Neural cell (in vitro differentiated cells): ENCODE measurements at regions not wholly inside any gene's neighbourhood (a gene's known extent, or its start where the extent isn't known, plus 50 kb on each side); places are given as distances from the start of the nearest gene placed in this dataset.

Experiments used
- H2AFZ ChIP-seq: fragments of 200-600, 300-800 bp; sonication (generic), shearing (Covaris generic); 2 replicates; pipeline ENCODE4 v1.6.0; 2014; ENCODE audit warnings: low read depth, mild to moderate bottlenecking, antibody characterized with exemption, low read length, moderate library complexity
- H3F3A ChIP-seq: fragments of 200-600 bp; shearing (Covaris generic); 2 replicates; pipeline ENCODE4 v1.6.1; 2016; ENCODE audit warnings: mild to moderate bottlenecking, moderate library complexity, mixed read lengths, antibody characterized with exemption, low read length; ENCODE audit not compliant: insufficient read depth, poor library complexity, severe bottlenecking
- H3K27ac ChIP-seq: fragments of 200-600, 300-800 bp; sonication (generic), shearing (Covaris generic); 2 replicates; pipeline ENCODE4 v1.5.1; 2014; ENCODE audit warnings: mild to moderate bottlenecking, low read length, moderate library complexity
- H3K27me3 ChIP-seq: fragments of 300-800, 200-600 bp; sonication (generic), shearing (Covaris generic); 2 replicates; pipeline ENCODE4 v1.6.0; 2014; ENCODE audit warnings: mild to moderate bottlenecking, low read depth, low read length, moderate library complexity; ENCODE audit not compliant: insufficient read depth
- H3K36me3 ChIP-seq: fragments of 300-800, 200-600 bp; sonication (generic), shearing (Covaris generic); 2 replicates; pipeline ENCODE4 v1.5.1; 2014; ENCODE audit warnings: mild to moderate bottlenecking, antibody characterized with exemption, low read length, moderate library complexity; ENCODE audit not compliant: insufficient read depth
- H3K4me2 ChIP-seq: fragments of 300-800, 200-600 bp; sonication (generic), shearing (Covaris generic); 2 replicates; pipeline ENCODE4 v1.6.0; 2014; ENCODE audit warnings: mild to moderate bottlenecking, low read length
- H3K4me3 ChIP-seq: fragments of 300-800, 200-600 bp; sonication (generic), shearing (Covaris generic); 2 replicates; pipeline ENCODE4 v1.5.1; 2014; ENCODE audit warnings: mild to moderate bottlenecking, low read length, moderate library complexity
- H3K79me2 ChIP-seq: fragments of 200-600 bp; shearing (Covaris generic); replicated peaks from 2 replicates; pipeline ENCODE4 v1.6.0; 2014; ENCODE audit warnings: mild to moderate bottlenecking, low read length, moderate library complexity; ENCODE audit not compliant: insufficient read depth
- H3K9ac ChIP-seq: fragments of 300-800, 200-600 bp; sonication (generic), shearing (Covaris generic); 2 replicates; pipeline ENCODE4 v1.6.1; 2016; ENCODE audit warnings: mild to moderate bottlenecking, low read length, mixed read lengths
- H3K9me2 ChIP-seq: fragments of 200-600 bp; shearing (Covaris generic); 2 replicates; pipeline ENCODE4 v1.6.1; 2016; ENCODE audit warnings: mild to moderate bottlenecking, low read length, mixed read lengths; ENCODE audit not compliant: insufficient read depth
- H3K9me3 ChIP-seq: fragments of 200-600, 300-800 bp; sonication (generic), shearing (Covaris generic); 2 replicates; pipeline ENCODE4 v1.6.1; 2016; ENCODE audit warnings: mild to moderate bottlenecking, mixed run types, low read length, moderate library complexity, mixed read lengths
- H4K20me1 ChIP-seq: fragments of 200-600 bp; shearing (Covaris generic); 2 replicates; pipeline ENCODE4 v1.6.1; 2016; ENCODE audit warnings: mild to moderate bottlenecking, mixed run types; ENCODE audit not compliant: insufficient read depth
- CTCF ChIP-seq: fragments of 450-650 bp; IDR thresholded peaks from 2 replicates; pipeline ENCODE4 v1.5.1; 2014; ENCODE audit warnings: antibody characterized with exemption, mild to moderate bottlenecking, moderate library complexity; ENCODE audit not compliant: poor library complexity, severe bottlenecking
- EP300 ChIP-seq: fragments of 450-650 bp; conservative IDR thresholded peaks from 2 replicates; pipeline ENCODE4 v1.6.1; 2014; ENCODE audit warnings: antibody characterized with exemption, mild to moderate bottlenecking, moderate library complexity; ENCODE audit not compliant: poor library complexity, severe bottlenecking
- EZH2 ChIP-seq: fragments of 200-600, 300-800 bp; shearing (Covaris generic), sonication (generic); IDR thresholded peaks from 2 replicates; pipeline ENCODE4 v1.6.1; 2014; ENCODE audit warnings: antibody characterized with exemption, low read length, borderline replicate concordance, mild to moderate bottlenecking; ENCODE audit not compliant: insufficient read depth, poor library complexity, severe bottlenecking
- MXI1 ChIP-seq: fragments of 450-650 bp; conservative IDR thresholded peaks from 2 replicates; pipeline ENCODE4 v1.6.1; 2014; ENCODE audit warnings: antibody characterized with exemption, mild to moderate bottlenecking; ENCODE audit not compliant: poor library complexity, severe bottlenecking
- POLR2AphosphoS5 ChIP-seq: IDR thresholded peaks from 2 replicates; pipeline ENCODE4 v1.6.1; 2012
- RAD21 ChIP-seq: fragments of 450-650 bp; conservative IDR thresholded peaks from 2 replicates; pipeline ENCODE4 v1.6.1; 2014; ENCODE audit warnings: antibody characterized with exemption, mild to moderate bottlenecking, moderate library complexity
- REST ChIP-seq: IDR thresholded peaks from 2 replicates; pipeline ENCODE4 v1.6.1; 2012; ENCODE audit warnings: borderline replicate concordance
- SMC3 ChIP-seq: fragments of 450-650 bp; conservative IDR thresholded peaks from 2 replicates; pipeline ENCODE4 v1.6.1; 2014; ENCODE audit warnings: antibody characterized with exemption, mild to moderate bottlenecking, moderate library complexity; ENCODE audit not compliant: poor library complexity
- TAF1 ChIP-seq: IDR thresholded peaks from 2 replicates; pipeline ENCODE4 v1.6.1; 2012; ENCODE audit warnings: low read depth

- Histone ChIP-seq H3K4me2 (no peak overlapping the region), H3K36me3 (no peaks in the 10 kb centered on the region)
- TF ChIP-seq CTCF (no peak), RAD21 (no peak)
Measured at GRCh38 chr3:82505079-82505756, 743.8 kb upstream of the GBE1 start.

GRCh38 chr3:82498186-82498585, 736.7 kb upstream of the GBE1 start:
- Histone ChIP-seq H3K27ac (no peak overlapping the region), H3K9me2 (no peaks in the 10 kb centered on the region), H3K36me3 (no peaks in the 10 kb centered on the region), H2AFZ (no peak overlapping the region), H3K9ac (no peak overlapping the region), H3K4me3 (no peak overlapping the region), H3K9me3 (no peaks in the 10 kb centered on the region), H3F3A (peaks cover 4% of the 10 kb centered on the region), H3K4me2 (no peak overlapping the region), H3K27me3 (no peaks in the 10 kb centered on the region), H4K20me1 (no peaks in the 10 kb centered on the region), H3K79me2 (no peaks in the 10 kb centered on the region)
- no peak for TF ChIP-seq RAD21
- no peak for TF ChIP-seq CTCF
- TF ChIP-seq EP300: no peak
- no peak for TF ChIP-seq REST
- TF ChIP-seq TAF1: no peak
- no peak for TF ChIP-seq EZH2
- no peak for TF ChIP-seq SMC3
- TF ChIP-seq MXI1: no peak
- TF ChIP-seq POLR2AphosphoS5: no peak

More at GRCh38 chr3:82505079-82505756, 743.8 kb upstream of the GBE1 start:
- Histone ChIP-seq H3K27ac (no peak overlapping the region), H3K9me3 (no peaks in the 10 kb centered on the region), H3K79me2 (no peaks in the 10 kb centered on the region), H2AFZ (no peak overlapping the region), H3K9ac (no peak overlapping the region), H3K9me2 (no peaks in the 10 kb centered on the region), H4K20me1 (no peaks in the 10 kb centered on the region), H3F3A (no peaks in the 10 kb centered on the region), H3K27me3 (no peaks in the 10 kb centered on the region), H3K4me3 (no peak overlapping the region)
